ENCODE measurements at regions not wholly inside any gene's neighbourhood (a gene's known extent, or its start where the extent isn't known, plus 50 kb on each side); places are given as distances from the start of the nearest gene placed in this dataset.
"Not testable (repeated sequence)": the region's sequence is repeated elsewhere in the genome, so short reads cannot be mapped to it uniquely, and the experiment has no call there.

- no peak for DNase-seq (ENCODE audit: low read depth)
- no peak overlapping the region for H3K4me3 ChIP-seq (ENCODE audit: low read depth, low read length)
Observed at GRCh38 chr7:125130173-125130572, 200.5 kb upstream of the POT1 start.

GRCh38 chr7:125127304-125127703, 197.7 kb upstream of the POT1 start:
- no peak for DNase-seq (ENCODE audit: low read depth)

GRCh38 chr7:125126376-125126775, 196.8 kb upstream of the POT1 start:
- DNase-seq (ENCODE audit: low read depth), result peak; percentile 23

More at GRCh38 chr7:125127304-125127703, 197.7 kb upstream of the POT1 start:
- H3K4me3 ChIP-seq (ENCODE audit: low read depth, low read length), result no peak overlapping the region

GRCh38 chr7:125125315-125125714, 195.7 kb upstream of the POT1 start:
- no peak overlapping the region for H3K4me3 ChIP-seq (ENCODE audit: low read depth, low read length)
- DNase-seq (ENCODE audit: low read depth), result no peak

More at GRCh38 chr7:125126376-125126775, 196.8 kb upstream of the POT1 start:
- H3K4me3 ChIP-seq (ENCODE audit: low read depth, low read length), result no peak overlapping the region

GRCh38 chr7:125122173-125122572, 192.5 kb upstream of the POT1 start:
- H3K4me3 ChIP-seq (ENCODE audit: low read depth, low read length), result no peak overlapping the region
- no peak for DNase-seq (ENCODE audit: low read depth)

GRCh38 chr7:125119559-125120115, 190.0 kb upstream of the POT1 start:
- no peak overlapping the region for H3K4me3 ChIP-seq (ENCODE audit: low read depth, low read length)
- no peak for DNase-seq (ENCODE audit: low read depth)

- DNase-seq (ENCODE audit: low read depth), result no peak
- no peak overlapping the region for H3K4me3 ChIP-seq (ENCODE audit: low read depth, low read length)
Observed at GRCh38 chr7:125118444-125118843, 188.8 kb upstream of the POT1 start.

- H3K4me3 ChIP-seq (ENCODE audit: low read depth, low read length), result no peak overlapping the region
- no peak for DNase-seq (ENCODE audit: low read depth)
Observed at GRCh38 chr7:125112850-125113249, 183.2 kb upstream of the POT1 start.

- DNase-seq (ENCODE audit: low read depth), result no peak
- H3K4me3 ChIP-seq (ENCODE audit: low read depth, low read length), result no peak overlapping the region
Observed at GRCh38 chr7:125099519-125099918, 169.9 kb upstream of the POT1 start.

- DNase-seq (ENCODE audit: low read depth), result no peak
- no peak overlapping the region for H3K4me3 ChIP-seq (ENCODE audit: low read depth, low read length)
Observed at GRCh38 chr7:125098377-125098970, 168.8 kb upstream of the POT1 start.

- no peak for DNase-seq (ENCODE audit: low read depth)
- H3K4me3 ChIP-seq (ENCODE audit: low read depth, low read length), result no peak overlapping the region
Observed at GRCh38 chr7:125090596-125090995, 161.0 kb upstream of the POT1 start.

GRCh38 chr7:125089171-125089570, 159.5 kb upstream of the POT1 start:
- DNase-seq (ENCODE audit: low read depth), result no peak
- H3K4me3 ChIP-seq (ENCODE audit: low read depth, low read length), result no peak overlapping the region

GRCh38 chr7:125088555-125088954, 158.9 kb upstream of the POT1 start:
- no peak overlapping the region for H3K4me3 ChIP-seq (ENCODE audit: low read depth, low read length)
- no peak for DNase-seq (ENCODE audit: low read depth)

- H3K4me3 ChIP-seq (ENCODE audit: low read depth, low read length), result no peak overlapping the region
- no peak for DNase-seq (ENCODE audit: low read depth)
Observed at GRCh38 chr7:125085084-125085483, 155.5 kb upstream of the POT1 start.

- DNase-seq (ENCODE audit: low read depth), result no peak
Observed at GRCh38 chr7:125084196-125084595, 154.6 kb upstream of the POT1 start.

GRCh38 chr7:125074141-125074540, 144.5 kb upstream of the POT1 start:
- no peak for DNase-seq (ENCODE audit: low read depth)

More at GRCh38 chr7:125084196-125084595, 154.6 kb upstream of the POT1 start:
- H3K4me3 ChIP-seq (ENCODE audit: low read depth, low read length), result no peak overlapping the region

GRCh38 chr7:125065546-125065945, 135.9 kb upstream of the POT1 start:
- no peak overlapping the region for H3K4me3 ChIP-seq (ENCODE audit: low read depth, low read length)
- no peak for DNase-seq (ENCODE audit: low read depth)

More at GRCh38 chr7:125074141-125074540, 144.5 kb upstream of the POT1 start:
- no peak overlapping the region for H3K4me3 ChIP-seq (ENCODE audit: low read depth, low read length)

GRCh38 chr7:125065001-125065400, 135.4 kb upstream of the POT1 start:
- no peak for DNase-seq (ENCODE audit: low read depth)
- no peak overlapping the region for H3K4me3 ChIP-seq (ENCODE audit: low read depth, low read length)

- peak; percentile 45 for DNase-seq (ENCODE audit: low read depth)
- H3K4me3 ChIP-seq (ENCODE audit: low read depth, low read length), result no peak overlapping the region
Observed at GRCh38 chr7:125061776-125062397, 132.3 kb upstream of the POT1 start.

GRCh38 chr7:125061083-125061745, 131.6 kb upstream of the POT1 start:
- H3K4me3 ChIP-seq (ENCODE audit: low read depth, low read length); DNase-seq (ENCODE audit: low read depth): not testable (repeated sequence)

Measured in skeletal muscle cell (primary cell).